Endodermal cell (in vitro differentiated cells): ENCODE measurements at regions not wholly inside any gene's neighbourhood (a gene's known extent, or its start where the extent isn't known, plus 50 kb on each side); places are given as distances from the start of the nearest gene placed in this dataset.

Experiments used
- DNase-seq: peaks from one replicate; pipeline ENCODE4 v3.0.0-alpha.2; 2017
- H3K27ac ChIP-seq: 2 replicates; pipeline ENCODE4 v1.5.1; 2013; ENCODE audit warnings: mild to moderate bottlenecking, low read depth, low read length, moderate library complexity
- H3K27me3 ChIP-seq: 2 replicates; pipeline ENCODE4 v1.6.1; 2013; ENCODE audit warnings: mild to moderate bottlenecking, low read length, moderate library complexity; ENCODE audit not compliant: insufficient read depth, control insufficient read depth, poor library complexity, severe bottlenecking
- H3K36me3 ChIP-seq: 2 replicates; pipeline ENCODE4 v1.7.0; 2013; ENCODE audit warnings: mild to moderate bottlenecking, low read length, moderate library complexity; ENCODE audit not compliant: control insufficient read depth, insufficient read depth
- H3K4me1 ChIP-seq: one replicate; pipeline ENCODE4 v1.7.0; 2013; ENCODE audit warnings: low read length; ENCODE audit not compliant: control insufficient read depth, insufficient read depth
- H3K4me3 ChIP-seq: 2 replicates; pipeline ENCODE4 v1.5.1; 2013; ENCODE audit warnings: mild to moderate bottlenecking, low read length, moderate library complexity
- H3K9ac ChIP-seq: 2 replicates; pipeline ENCODE4 v1.6.1; 2013; ENCODE audit warnings: mild to moderate bottlenecking, low read length, moderate library complexity; ENCODE audit not compliant: poor library complexity, severe bottlenecking; ENCODE audit errors: extremely low read depth
- H3K9me3 ChIP-seq: 2 replicates; pipeline ENCODE4 v1.6.1; 2013; ENCODE audit warnings: mild to moderate bottlenecking, low read length, moderate library complexity; ENCODE audit not compliant: control insufficient read depth
- H3K27ac Mint-ChIP-seq: 2 replicates; pipeline ENCODE4 v1.8.0; 2020; ENCODE audit warnings: mixed read lengths
- H3K27me3 Mint-ChIP-seq: 2 replicates; pipeline ENCODE4 v1.8.0; 2021; ENCODE audit warnings: mild to moderate bottlenecking, mixed read lengths; ENCODE audit not compliant: insufficient read depth
- H3K36me3 Mint-ChIP-seq: 2 replicates; pipeline ENCODE4 v1.8.0; 2020; ENCODE audit warnings: low read depth, mixed read lengths
- H3K4me1 Mint-ChIP-seq: 2 replicates; pipeline ENCODE4 v1.8.0; 2020; ENCODE audit warnings: mixed read lengths
- H3K4me3 Mint-ChIP-seq: 2 replicates; pipeline ENCODE4 v1.8.0; 2020; ENCODE audit warnings: mild to moderate bottlenecking, moderate library complexity, mixed read lengths
- H3K9me3 Mint-ChIP-seq: 2 replicates; pipeline ENCODE4 v1.8.0; 2020; ENCODE audit warnings: mild to moderate bottlenecking, mixed read lengths
- CTCF ChIP-seq: fragments of 200-600 bp; sonication (generic); conservative IDR thresholded peaks from 2 replicates; pipeline ENCODE4 v1.5.0; 2021; ENCODE audit warnings: antibody characterized with exemption, mild to moderate bottlenecking
- WGBS, 2 experiments: methylation state at CpG; one replicate each; pipeline versions ENCODE4 v1.1.5 to v1.1.7; 2013; ENCODE audit warnings: missing lambda C conversion rate in 2 of 2, mixed read lengths in 1 of 2; ENCODE audit not compliant: insufficient coverage in 1 of 2, insufficient read length in 1 of 2; 5-methylcytosine and 5-hydroxymethylcytosine counted together

GRCh38 chrX:135644624-135645023 is 68.8 kb upstream of the CT45A1 start:
- peaks cover 52% of the 10 kb centered on the region for H3K9me3 Mint-ChIP-seq
- no peak for TF ChIP-seq CTCF
- Histone ChIP-seq H3K4me1 (no peaks in the 10 kb centered on the region), H3K4me3 (no peak overlapping the region), H3K27me3 (no peaks in the 10 kb centered on the region), H3K9ac (no peak overlapping the region), H3K27ac (no peak overlapping the region), H3K9me3 (no peaks in the 10 kb centered on the region), H3K36me3 (no peaks in the 10 kb centered on the region)
- H3K27ac Mint-ChIP-seq = no peak overlapping the region
- WGBS, 2 experiments = 83% methylated on average over 1 of the region's 2 CpGs; no CpG with 5 or more reads in 1 of the 2 experiments
- H3K4me1 Mint-ChIP-seq = no peaks in the 10 kb centered on the region
- H3K4me3 Mint-ChIP-seq = no peak overlapping the region
- no peaks in the 10 kb centered on the region for H3K27me3 Mint-ChIP-seq
- no peaks in the 10 kb centered on the region for H3K36me3 Mint-ChIP-seq
- no peak for DNase-seq

GRCh38 chrX:135649029-135649428 is 64.4 kb upstream of the CT45A1 start:
- no peak overlapping the region for H3K4me3 ChIP-seq
- H3K27ac ChIP-seq = no peak overlapping the region
- H3K9me3 ChIP-seq = no peaks in the 10 kb centered on the region
- Mint-ChIP-seq H3K36me3 (no peaks in the 10 kb centered on the region), H3K27me3 (no peaks in the 10 kb centered on the region), H3K4me1 (no peaks in the 10 kb centered on the region), H3K4me3 (no peak overlapping the region), H3K27ac (no peak overlapping the region), H3K9me3 (peaks cover 42% of the 10 kb centered on the region)
- no peaks in the 10 kb centered on the region for H3K27me3 ChIP-seq
- H3K9ac ChIP-seq = no peak overlapping the region
- no peaks in the 10 kb centered on the region for H3K36me3 ChIP-seq
- H3K4me1 ChIP-seq = no peaks in the 10 kb centered on the region
- DNase-seq = no peak
- WGBS, 2 experiments = 75 to 76% methylated on average over 1 to 4 of the region's 4 CpGs
- TF ChIP-seq CTCF = no peak

- 60 to 65% methylated on average over 1 to 3 of the region's 4 CpGs for WGBS, 2 experiments
- Mint-ChIP-seq H3K27me3 (no peaks in the 10 kb centered on the region), H3K4me1 (no peaks in the 10 kb centered on the region), H3K36me3 (no peaks in the 10 kb centered on the region), H3K27ac (no peak overlapping the region), H3K9me3 (peaks cover 41% of the 10 kb centered on the region), H3K4me3 (no peak overlapping the region)
- H3K4me1 ChIP-seq = no peaks in the 10 kb centered on the region
- no peak overlapping the region for H3K4me3 ChIP-seq
- no peaks in the 10 kb centered on the region for H3K27me3 ChIP-seq
- no peaks in the 10 kb centered on the region for H3K36me3 ChIP-seq
- no peak overlapping the region for H3K9ac ChIP-seq
- DNase-seq = no peak
- no peak for TF ChIP-seq CTCF
- H3K27ac ChIP-seq = no peak overlapping the region
- no peaks in the 10 kb centered on the region for H3K9me3 ChIP-seq
Measured at GRCh38 chrX:135649561-135649960, 63.9 kb upstream of the CT45A1 start.
